ENCODE measurements at regions not wholly inside any gene's neighbourhood (a gene's known extent, or its start where the extent isn't known, plus 50 kb on each side); places are given as distances from the start of the nearest gene placed in this dataset.

- TF ChIP-seq ZNF740 (CRISPR knock-in tag; IDR thresholded peaks at IDR 0.05), result no peak
- no peak for TF ChIP-seq ZNF740 (tag; IDR thresholded peaks at IDR 0.05)
- no peak for TF ChIP-seq SLC30A9 (CRISPR knock-in tag; IDR thresholded peaks at IDR 0.05)
- no peak for TF ChIP-seq BRCA1 (IDR thresholded peaks at IDR 0.05)
- TF ChIP-seq BRCA1 (CRISPR knock-in tag; IDR thresholded peaks at IDR 0.05), result no peak
- TF ChIP-seq DPF2 (IDR thresholded peaks at IDR 0.05), result no peak
- no peak for TF ChIP-seq CTBP1 (IDR thresholded peaks at IDR 0.05; ENCODE audit: borderline replicate concordance)
- no peak for TF ChIP-seq TAF15 (IDR thresholded peaks at IDR 0.05; ENCODE audit: low read depth, low read length)
- no peak for TF ChIP-seq SP1 (CRISPR knock-in tag; IDR thresholded peaks at IDR 0.05)
- TF ChIP-seq CHCHD3 (CRISPR knock-in tag; IDR thresholded peaks at IDR 0.05), result no peak
- TF ChIP-seq NFYB (IDR thresholded peaks at IDR 0.05; ENCODE audit: extremely low read depth, insufficient read length), result no peak
- TF ChIP-seq CREB3 (tag; conservative IDR thresholded peaks at IDR 0.05; ENCODE audit: low read depth), result no peak
- TF ChIP-seq BHLHE40 (IDR thresholded peaks at IDR 0.05; ENCODE audit: low read length), result no peak
- TF ChIP-seq CTCF (IDR thresholded peaks at IDR 0.05 in 2 of 3, conservative IDR thresholded peaks at IDR 0.05 in 1 of 3; ENCODE audit: insufficient read depth in 2 of 3, low read depth in 1 of 3, low read length in 3 of 3), result no peak
- TF ChIP-seq ATF7 (IDR thresholded peaks at IDR 0.05), result no peak
These were observed 216.8 kb upstream of the PACRGL start for GRCh38 chr4:20483416-20483815.
